AG10803 (cell line): ENCODE measurements at regions not wholly inside any gene's neighbourhood (a gene's known extent, or its start where the extent isn't known, plus 50 kb on each side); places are given as distances from the start of the nearest gene placed in this dataset.

Experiments used
- DNase-seq: peaks from one replicate; pipeline ENCODE4 v3.0.0; 2010; ENCODE audit warnings: low read depth
- H3K4me3 ChIP-seq: 2 replicates; pipeline ENCODE4 v1.5.1; 2011; ENCODE audit warnings: mild to moderate bottlenecking, low read length, control low read depth
- CTCF ChIP-seq: conservative IDR thresholded peaks from 2 replicates; pipeline ENCODE4 v1.5.1; 2011; ENCODE audit warnings: mild to moderate bottlenecking, low read length, control low read depth, inconsistent platforms

GRCh38 chr1:208393416-208393815 lies 149.2 kb upstream of the PLXNA2 start:
- no peak for DNase-seq
- no peak for TF ChIP-seq CTCF
- no peak overlapping the region for H3K4me3 ChIP-seq

GRCh38 chr1:208393826-208394225 lies 149.6 kb upstream of the PLXNA2 start:
- no peak for TF ChIP-seq CTCF
- no peak for DNase-seq
- H3K4me3 ChIP-seq, result no peak overlapping the region

- no peak for DNase-seq
- H3K4me3 ChIP-seq, result no peak overlapping the region
- TF ChIP-seq CTCF, result no peak
These were observed 153.1 kb upstream of the PLXNA2 start for GRCh38 chr1:208397286-208397685.

GRCh38 chr1:208405014-208405413 lies 160.8 kb upstream of the PLXNA2 start:
- no peak for TF ChIP-seq CTCF
- no peak for DNase-seq
- H3K4me3 ChIP-seq, result no peak overlapping the region

- H3K4me3 ChIP-seq, result no peak overlapping the region
- no peak for TF ChIP-seq CTCF
- peak; percentile 36 for DNase-seq
These were observed 165.0 kb upstream of the PLXNA2 start for GRCh38 chr1:208409176-208409575.

- no peak for TF ChIP-seq CTCF
- no peak overlapping the region for H3K4me3 ChIP-seq
- no peak for DNase-seq
These were observed 166.2 kb upstream of the PLXNA2 start for GRCh38 chr1:208410409-208410808.

- no peak overlapping the region for H3K4me3 ChIP-seq
- TF ChIP-seq CTCF, result no peak
- no peak for DNase-seq
These were observed 168.8 kb upstream of the PLXNA2 start for GRCh38 chr1:208413006-208413405.
